HCEC 1CT (cell line): ENCODE measurements at regions not wholly inside any gene's neighbourhood (a gene's known extent, or its start where the extent isn't known, plus 50 kb on each side); places are given as distances from the start of the nearest gene placed in this dataset.

Experiments used
- DNase-seq: peaks from one replicate; pipeline ENCODE4 v3.0.0-alpha.2; 2017

DNA sequence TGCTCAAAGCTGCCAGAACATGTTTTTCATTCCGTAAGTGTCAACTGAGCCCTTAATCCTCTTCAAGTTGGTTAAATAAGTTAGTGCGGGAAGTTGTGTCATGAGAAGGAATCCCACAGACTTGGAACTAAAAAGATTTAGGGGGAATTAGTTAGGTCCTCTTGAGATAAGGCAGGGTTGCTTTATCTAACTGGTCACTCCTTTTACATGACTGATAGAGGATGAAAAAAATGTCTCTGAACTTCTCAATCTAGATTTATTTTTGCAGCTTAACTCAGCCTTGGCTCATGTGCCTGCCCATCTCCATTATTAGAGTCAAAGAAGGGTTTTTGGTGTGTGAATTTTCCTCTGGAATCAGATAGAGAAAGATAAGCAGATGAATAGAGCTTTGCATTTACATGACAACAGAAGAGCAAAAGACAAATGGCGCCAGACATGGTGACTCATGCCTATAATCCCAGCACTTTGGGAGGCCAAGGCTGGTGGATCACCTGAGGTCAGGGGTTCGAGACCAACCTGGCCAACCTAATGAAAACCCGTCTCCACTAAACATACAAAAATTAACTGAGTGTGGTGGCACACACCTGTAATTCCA lies 882.9 kb downstream of the RPA4 start:
- DNase-seq: no peak

DNA sequence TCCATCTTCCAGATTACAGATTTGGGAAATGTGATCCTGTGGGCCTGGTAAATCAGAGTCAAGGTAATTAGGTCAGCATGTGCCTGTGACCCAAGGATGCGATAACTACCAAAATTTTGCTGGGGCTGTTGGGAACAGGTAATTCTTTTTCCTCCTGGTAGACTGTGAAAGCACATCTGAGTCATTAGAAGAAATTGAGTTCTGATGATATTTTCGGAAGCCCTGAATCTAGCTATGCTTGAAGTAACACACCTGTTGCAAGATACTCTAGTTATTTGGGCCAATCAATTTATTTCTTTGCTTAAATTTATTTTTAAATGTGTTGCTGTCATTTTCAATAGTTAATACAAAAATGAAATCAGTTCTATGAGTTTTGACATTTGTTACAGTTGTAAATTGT lies 903.6 kb downstream of the RPA4 start:
- no peak for DNase-seq

- DNase-seq: no peak
These were observed 904.1 kb downstream of the RPA4 start for GRCh38 chrX:97787849-97788248.

GRCh38 chrX:97790850-97791249 lies 907.1 kb downstream of the RPA4 start:
- no peak for DNase-seq

GRCh38 chrX:97797076-97797475 lies 913.4 kb downstream of the RPA4 start:
- no peak for DNase-seq

- no peak for DNase-seq
These were observed 922.5 kb downstream of the RPA4 start for GRCh38 chrX:97806238-97806637.

DNA sequence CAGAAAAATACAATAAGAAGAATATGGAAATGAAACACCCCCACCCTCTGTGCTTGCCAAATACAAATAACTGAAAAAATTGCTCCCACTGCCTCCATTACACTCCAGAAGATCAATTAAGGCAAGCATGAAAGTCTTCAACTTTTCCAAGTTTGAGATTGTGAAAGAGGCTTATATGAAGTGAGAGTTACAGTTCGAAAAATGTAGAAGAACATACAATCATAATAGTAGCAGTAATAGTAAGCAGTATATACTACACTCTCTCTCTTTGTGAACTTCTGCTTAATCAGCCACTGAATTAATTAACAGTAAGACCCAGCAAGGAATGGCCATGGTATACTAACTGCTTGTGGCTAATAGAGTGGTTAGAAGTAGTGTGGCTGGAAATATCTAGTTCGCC lies 923.2 kb downstream of the RPA4 start:
- no peak for DNase-seq

DNA sequence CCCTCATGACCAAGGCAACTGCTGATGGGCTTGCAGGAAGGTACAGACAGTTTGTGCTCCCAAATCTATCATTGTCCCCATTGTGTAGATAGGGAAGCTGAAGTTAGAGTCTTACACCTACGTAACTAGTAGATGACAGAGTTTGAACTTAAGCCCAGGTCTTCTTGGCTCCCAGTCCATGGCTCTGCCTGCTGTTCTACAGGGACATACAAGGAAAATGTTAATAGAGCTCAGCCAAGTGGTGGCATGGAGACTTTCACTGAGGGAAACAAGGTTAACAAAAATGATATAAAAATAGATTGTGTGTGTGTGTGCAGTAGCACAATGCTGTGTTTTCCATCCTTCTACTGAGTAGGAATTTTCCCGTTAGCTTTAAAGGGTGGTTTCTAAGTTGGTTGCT lies 936.5 kb downstream of the RPA4 start:
- no peak for DNase-seq

GRCh38 chrX:97828471-97828870 lies 944.8 kb downstream of the RPA4 start:
- no peak for DNase-seq

- no peak for DNase-seq
These were observed 952.3 kb downstream of the RPA4 start for GRCh38 chrX:97835969-97836368.

DNA sequence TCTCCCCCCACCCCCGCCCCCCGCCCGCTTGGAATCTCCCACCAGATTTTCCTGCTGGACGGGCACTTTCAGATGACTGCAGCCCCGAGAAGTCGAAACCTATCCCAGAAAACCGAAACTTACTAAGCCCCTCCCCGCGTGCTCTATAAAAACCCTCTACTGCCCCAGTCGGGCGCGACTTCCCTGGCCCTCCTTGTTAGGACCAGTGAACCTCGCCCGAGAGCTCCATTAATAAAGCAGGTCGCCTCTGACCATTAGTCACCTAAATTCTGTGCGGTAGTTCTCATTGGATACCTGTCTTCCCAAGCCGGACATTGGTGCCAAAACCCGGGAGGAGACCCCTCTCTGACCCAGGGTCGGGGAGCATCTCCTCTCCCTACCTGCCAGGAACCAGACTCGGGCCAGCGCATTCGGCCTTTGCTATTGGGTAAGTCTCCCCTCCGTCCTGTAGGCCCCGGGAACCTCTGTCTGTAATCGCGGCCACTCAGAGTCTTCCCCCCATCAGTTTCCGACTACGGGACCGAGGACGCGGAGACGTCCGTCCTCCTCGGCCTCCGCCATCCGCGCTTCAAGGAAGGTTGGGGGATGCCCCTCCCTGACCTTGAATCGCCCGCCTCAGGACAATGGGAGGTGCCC lies 958.0 kb downstream of the RPA4 start:
- DNase-seq: no peak

- DNase-seq: no peak
These were observed 958.9 kb downstream of the RPA4 start for GRCh38 chrX:97842468-97843199.

DNA sequence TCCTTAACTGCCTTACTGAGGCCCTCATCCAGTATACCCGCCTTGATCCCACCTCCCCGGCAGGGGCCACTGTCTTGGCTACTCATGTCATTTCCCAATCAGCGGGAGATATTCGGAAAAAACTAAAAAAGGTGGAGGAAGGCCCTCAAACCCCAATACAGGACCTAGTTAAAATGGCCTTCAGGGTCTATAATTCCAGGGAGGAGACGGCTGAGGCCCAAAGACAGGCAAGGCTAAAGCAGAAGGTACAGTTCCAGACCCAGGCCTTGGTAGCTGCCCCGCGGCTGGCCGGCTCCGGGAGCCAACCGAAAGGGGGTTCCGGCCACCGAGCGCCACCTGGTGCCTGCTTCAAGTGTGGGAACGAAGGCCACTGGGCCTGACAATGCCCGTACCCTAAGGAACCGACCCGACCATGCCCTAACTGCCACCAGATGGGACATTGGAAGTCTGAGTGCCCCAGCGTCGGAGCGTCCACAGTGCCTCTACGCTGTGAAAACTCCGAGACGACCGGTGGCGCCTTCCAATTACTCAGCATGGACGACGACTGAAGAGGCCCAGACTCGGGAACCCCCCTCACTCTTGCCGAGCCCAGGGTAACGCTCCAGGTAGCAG lies 959.6 kb downstream of the RPA4 start:
- no peak for DNase-seq

- no peak for DNase-seq
These were observed 960.5 kb downstream of the RPA4 start for GRCh38 chrX:97844161-97844560.

GRCh38 chrX:97844943-97845342 lies 961.2 kb downstream of the RPA4 start:
- DNase-seq: no peak

- no peak for DNase-seq
These were observed 961.7 kb downstream of the RPA4 start for GRCh38 chrX:97845451-97845850.

DNA sequence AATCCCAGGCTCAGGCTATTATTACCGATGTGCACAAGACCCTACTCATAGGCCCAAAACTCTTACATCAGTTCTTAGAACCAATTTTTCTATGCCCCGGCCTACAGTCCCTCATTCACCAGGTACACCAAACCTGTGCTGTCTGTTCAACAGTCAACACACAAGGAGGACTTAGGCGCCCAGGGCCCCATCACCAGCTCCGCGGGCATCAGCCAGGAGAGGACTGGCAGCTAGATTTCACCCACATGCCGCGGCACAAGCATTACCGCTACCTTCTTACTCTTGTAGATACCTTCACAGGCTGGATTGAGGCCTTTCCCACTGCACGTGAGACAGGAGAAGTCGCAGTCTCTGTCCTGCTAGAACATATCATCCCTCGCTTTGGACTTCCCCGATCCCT lies 962.5 kb downstream of the RPA4 start:
- DNase-seq: no peak

GRCh38 chrX:97846718-97847237 lies 963.1 kb downstream of the RPA4 start:
- no peak for DNase-seq

DNA sequence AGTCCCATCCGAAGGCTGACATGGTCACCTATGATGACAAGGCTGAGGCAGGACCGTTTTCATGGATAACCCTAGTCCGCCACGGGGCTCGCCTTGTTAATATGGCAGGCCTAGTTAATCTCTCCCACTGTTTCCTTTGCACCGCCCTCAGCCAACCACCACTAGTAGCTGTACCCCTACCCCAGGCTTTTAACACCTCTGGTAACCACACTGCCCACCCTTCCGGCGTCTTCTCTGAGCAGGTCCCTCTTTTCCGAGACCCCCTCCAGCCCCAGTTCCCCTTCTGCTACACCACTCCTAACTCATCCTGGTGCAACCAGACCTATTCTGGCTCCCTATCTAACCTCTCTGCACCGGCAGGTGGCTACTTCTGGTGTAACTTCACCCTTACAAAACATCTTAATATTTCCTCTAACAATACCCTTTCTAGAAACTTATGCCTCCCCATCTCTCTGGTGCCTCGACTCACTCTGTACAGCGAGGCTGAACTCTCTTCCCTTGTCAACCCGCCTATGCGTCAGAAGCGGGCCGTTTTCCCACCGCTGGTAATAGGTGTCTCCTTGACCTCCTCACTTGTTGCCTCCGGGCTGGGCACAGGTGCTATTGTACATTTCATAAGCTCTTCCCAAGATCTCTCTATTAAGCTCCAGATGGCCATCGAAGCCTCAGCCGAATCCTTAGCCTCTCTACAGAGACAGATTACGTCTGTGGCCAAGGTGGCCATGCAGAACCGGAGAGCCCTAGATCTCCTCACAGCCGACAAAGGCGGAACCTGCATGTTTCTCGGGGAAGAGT lies 964.4 kb downstream of the RPA4 start:
- DNase-seq: no peak

DNA sequence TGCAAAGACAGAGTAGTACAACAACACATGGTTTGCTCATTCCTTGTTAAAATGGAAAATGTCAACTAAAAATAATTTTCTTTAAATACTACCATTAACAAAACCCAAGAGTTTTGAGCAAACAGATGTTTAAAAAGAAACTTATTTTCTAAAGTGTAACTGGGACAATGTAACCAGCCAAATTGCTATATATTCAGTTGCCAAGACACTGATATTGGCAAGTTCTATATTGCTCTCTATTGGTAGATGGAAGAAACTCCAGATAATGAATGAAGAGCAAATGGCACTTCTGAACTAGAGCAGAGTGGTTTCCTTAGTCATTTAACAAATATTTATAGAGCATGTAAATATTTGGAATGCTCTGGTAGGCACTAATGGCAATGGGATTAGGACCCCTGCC lies 966.2 kb downstream of the RPA4 start:
- no peak for DNase-seq

DNA sequence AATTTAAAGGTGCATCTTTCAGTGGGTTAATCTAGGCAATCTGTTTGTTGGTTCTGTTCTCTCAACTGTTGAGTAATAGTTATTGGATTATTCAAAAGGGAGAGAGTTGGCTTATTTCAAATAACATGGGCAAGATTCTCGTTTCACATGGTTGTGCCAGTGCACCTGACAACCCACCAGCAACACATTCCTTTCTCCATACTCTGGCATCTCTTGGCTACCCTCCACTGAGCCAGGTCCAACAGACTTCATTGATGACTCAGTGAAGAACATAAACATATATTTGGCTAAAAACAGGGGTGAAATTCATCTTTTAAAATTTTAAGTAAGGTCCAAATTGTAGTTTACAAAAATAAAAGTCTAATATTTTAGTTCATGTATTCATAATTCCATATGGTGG lies 967.2 kb downstream of the RPA4 start:
- no peak for DNase-seq

GRCh38 chrX:97854086-97854485 lies 970.4 kb downstream of the RPA4 start:
- no peak for DNase-seq

DNA sequence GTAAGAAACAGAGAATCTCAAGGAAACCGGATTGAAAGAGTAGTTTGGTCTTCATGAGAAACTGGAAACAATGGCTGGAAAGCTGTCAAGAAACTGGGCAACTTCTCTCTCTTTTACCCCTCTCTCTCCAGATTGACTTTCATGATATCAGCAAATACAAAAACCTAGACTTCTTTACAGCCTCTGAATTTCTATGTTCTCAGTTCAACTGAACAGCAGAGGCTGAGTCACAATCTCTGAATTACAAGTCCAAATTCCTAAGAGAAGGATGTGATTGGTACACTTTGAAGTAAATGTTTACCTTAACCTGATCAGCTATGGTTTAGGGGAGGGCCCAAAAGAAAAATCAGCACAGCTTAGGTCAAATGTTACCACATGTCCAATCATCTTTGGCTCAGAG lies 974.9 kb downstream of the RPA4 start:
- no peak for DNase-seq
